C4-2B (cell line): ENCODE measurements at regions not wholly inside any gene's neighbourhood (a gene's known extent, or its start where the extent isn't known, plus 50 kb on each side); places are given as distances from the start of the nearest gene placed in this dataset.

Experiments used
- ZFX ChIP-seq: fragments of 450-650 bp; IDR thresholded peaks from 2 replicates; pipeline ENCODE4 v1.6.1; 2017
- TF ChIP-seq, protein P1 (sequence below): fragments of 450-650 bp; conservative IDR thresholded peaks from 2 replicates; pipeline ENCODE4 v1.5.1; 2017; ENCODE audit warnings: mild to moderate bottlenecking

GRCh38 chr7:159247910-159248309 is 103.2 kb upstream of the VIPR2 start:
- TF ChIP-seq, protein P1, sequence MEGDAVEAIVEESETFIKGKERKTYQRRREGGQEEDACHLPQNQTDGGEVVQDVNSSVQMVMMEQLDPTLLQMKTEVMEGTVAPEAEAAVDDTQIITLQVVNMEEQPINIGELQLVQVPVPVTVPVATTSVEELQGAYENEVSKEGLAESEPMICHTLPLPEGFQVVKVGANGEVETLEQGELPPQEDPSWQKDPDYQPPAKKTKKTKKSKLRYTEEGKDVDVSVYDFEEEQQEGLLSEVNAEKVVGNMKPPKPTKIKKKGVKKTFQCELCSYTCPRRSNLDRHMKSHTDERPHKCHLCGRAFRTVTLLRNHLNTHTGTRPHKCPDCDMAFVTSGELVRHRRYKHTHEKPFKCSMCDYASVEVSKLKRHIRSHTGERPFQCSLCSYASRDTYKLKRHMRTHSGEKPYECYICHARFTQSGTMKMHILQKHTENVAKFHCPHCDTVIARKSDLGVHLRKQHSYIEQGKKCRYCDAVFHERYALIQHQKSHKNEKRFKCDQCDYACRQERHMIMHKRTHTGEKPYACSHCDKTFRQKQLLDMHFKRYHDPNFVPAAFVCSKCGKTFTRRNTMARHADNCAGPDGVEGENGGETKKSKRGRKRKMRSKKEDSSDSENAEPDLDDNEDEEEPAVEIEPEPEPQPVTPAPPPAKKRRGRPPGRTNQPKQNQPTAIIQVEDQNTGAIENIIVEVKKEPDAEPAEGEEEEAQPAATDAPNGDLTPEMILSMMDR: no peak
- no peak for TF ChIP-seq ZFX
